SHP77 (cell line): ENCODE measurements at regions not wholly inside any gene's neighbourhood (a gene's known extent, or its start where the extent isn't known, plus 50 kb on each side); places are given as distances from the start of the nearest gene placed in this dataset.

Experiments
- DNase-seq, 2 experiments: peaks; one replicate each; lab custom pipeline; 2025; lab: John Stamatoyannopoulos, UW

GRCh38 chr3:87101861-87102625 lies 111.1 kb upstream of the VGLL3 start:
- DNase-seq: no peak

DNA sequence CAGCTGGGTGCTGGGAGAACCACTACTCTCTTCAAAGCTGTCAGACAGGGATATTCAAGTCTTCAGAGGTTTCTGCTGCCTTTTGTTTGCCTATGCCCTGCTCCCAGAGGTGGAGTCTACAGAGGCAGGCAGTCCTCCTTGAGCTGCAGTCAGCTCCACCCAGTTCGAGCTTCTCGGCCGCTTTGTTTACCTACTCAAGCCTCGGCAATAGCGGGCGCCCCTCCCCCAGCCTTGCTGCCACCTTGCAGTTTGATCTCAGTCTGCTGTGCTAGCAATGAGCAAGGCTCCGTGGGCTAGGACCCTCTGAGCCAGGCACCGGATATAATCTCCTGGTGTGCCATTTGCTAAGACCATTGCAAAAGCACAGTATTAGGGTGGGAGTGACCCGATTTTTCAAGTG lies 106.8 kb upstream of the VGLL3 start:
- peak in 1 of 2 experiments; percentile 13 for DNase-seq

GRCh38 chr3:87090631-87091030 lies 99.7 kb upstream of the VGLL3 start:
- DNase-seq: no peak

GRCh38 chr3:87088993-87089841 lies 98.3 kb upstream of the VGLL3 start:
- no peak for DNase-seq

DNA sequence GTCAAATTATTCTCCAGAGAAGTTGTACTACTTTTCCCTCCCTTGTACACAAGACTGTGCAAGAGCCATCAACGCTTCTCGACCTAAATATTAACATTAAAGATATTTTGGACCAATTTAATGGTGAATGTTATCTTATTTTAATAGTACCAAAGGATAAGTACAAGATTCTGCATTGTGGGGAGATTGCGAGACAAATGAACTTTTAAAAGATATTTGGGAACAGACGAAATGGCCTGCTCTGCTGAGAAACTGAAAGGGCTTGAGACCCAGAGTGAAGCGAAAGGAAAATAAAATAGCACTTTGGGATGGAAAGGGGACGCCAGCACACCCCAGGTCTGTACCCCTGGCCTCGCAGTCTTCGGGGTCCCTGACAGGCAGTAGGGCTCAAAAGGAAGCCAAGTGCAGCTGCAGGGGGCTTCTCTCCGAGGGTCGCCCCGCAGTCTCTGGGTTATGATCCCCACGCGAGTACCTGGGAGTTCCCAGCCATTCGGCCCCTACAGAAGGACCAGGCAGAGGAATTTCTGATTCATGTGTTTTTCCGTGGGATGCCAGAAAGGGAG lies 97.6 kb upstream of the VGLL3 start:
- DNase-seq: no peak

- DNase-seq: no peak
Observed at GRCh38 chr3:87084868-87085267, 93.9 kb upstream of the VGLL3 start.

- DNase-seq: peak; percentile 4 to 48
Observed at GRCh38 chr3:87082796-87083440, 92.0 kb upstream of the VGLL3 start.

DNA sequence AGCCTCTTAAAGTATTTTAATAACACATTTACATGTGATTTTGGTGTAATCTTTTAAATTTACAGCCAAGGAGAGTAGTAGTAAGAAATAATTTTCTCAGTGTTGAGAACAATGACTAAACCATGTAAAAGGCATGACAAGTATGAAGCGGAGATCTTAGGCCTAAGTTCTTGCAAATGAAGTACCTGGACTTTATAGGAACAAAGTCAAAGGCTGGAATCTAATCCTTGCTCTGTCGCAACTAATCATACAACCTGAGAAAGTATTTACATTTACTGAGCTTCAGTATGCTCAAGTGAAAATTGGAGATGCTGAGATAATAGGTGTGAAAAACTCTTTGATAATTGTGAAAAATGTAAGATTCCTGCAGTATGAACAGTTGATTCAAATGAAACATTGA lies 86.4 kb upstream of the VGLL3 start:
- DNase-seq: no peak

DNA sequence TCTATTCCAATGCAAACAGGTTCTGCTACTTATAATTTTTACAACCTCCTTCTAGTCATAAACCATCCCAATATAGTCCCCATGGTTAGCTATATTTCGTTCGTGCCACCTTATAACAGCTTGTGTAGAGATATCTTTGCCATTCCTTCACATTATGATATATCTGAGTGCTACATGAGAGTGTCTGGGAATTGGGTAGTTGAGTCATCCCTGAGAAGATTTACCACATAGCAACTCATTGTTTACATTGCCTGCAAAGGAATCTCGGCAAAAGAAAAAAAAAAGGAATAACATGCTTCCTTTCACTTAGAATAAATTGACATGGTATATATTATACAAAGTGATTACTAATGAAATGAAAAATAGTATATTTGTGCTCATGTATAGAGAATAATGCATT lies 86.0 kb upstream of the VGLL3 start:
- DNase-seq: no peak

DNA sequence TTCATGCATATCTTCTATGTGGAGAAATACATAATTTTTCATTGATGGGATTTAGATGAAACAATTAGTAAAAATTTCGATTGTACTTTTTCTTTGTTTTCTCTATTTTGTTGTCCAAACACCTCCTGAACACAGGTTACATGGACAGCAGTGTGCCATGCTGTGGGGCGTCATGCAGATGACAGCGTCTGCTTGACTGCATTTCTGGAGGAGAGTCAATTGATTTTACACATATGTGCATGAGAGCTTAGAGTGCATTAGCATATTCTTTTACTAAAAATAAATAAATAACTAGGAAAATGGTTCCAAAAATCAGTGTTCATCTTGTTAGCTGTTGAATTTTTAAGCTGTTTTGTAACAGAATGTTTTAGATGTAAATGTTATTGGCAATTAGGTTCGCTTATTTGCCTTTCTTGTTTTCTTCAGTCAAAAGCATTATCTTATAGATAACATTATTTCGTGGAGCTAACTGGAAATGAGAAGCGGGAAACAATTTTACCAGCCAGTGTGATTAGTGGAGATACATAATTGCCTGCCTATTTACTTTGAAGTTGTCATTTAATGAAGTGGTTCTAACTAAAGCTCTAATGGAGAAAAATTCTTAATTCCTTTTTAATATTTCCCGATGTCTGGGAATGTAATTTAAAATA lies 82.7 kb upstream of the VGLL3 start:
- DNase-seq: no peak

- no peak for DNase-seq
Observed at GRCh38 chr3:87072446-87072845, 81.5 kb upstream of the VGLL3 start.

DNA sequence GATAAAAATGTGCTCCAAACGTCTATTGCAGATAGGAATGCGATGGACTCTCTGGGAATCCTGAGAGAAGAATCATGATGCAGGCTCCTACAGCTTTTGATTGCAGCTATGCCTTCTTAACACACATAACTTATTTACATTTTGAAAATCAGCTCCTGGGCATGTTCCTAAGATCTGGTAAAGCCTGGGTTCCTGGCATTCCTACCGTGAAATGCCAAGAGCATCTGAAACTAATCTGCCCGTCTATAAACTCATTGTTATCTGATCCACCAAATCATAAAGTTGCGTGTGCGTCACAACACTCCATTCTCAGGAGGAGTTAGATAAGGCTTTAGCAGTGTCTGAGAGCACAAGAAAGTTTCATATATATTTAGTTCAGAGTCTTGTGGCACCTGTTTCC lies 79.0 kb upstream of the VGLL3 start:
- no peak for DNase-seq

GRCh38 chr3:87069021-87069420 lies 78.1 kb upstream of the VGLL3 start:
- no peak for DNase-seq

GRCh38 chr3:87062685-87063084 lies 71.7 kb upstream of the VGLL3 start:
- no peak for DNase-seq

GRCh38 chr3:87057474-87057873 lies 66.5 kb upstream of the VGLL3 start:
- DNase-seq: no peak

GRCh38 chr3:87053553-87053952 lies 62.6 kb upstream of the VGLL3 start:
- DNase-seq: no peak

DNA sequence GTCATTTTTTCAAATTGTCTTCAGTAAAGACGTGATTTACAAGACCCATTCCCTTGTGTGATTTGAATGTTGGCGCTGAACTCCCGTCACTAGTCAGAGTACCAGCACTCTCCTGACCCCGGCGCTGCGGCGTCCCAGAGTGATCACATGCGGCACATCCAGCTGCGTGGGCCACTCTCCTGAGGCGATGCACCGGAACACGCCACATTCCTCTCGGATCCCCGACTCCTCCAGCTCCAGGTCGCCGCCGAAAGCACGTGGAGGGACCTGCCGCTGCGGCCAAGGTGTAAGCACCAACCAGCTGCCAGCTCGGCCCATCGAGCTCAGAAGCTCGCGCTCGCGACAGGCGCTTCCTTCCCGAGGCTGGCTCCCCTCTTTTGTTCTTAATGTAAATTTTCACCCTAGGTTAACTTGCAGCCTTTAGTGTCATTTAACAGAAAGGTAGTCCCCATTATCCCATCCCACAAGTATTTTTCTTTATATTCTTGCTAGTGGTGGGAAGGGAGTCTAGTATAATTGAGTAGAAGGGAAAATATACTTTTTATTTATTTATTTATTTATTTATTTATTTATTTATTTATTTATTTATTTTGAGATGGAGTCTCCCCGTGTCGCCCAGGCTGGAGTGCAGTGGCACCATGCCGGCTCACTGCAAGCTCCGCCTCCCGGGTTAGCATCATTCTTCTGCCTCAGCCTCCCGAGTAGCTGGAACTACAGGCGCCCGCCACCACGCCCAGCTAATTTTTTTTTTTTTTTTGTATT lies 61.7 kb upstream of the VGLL3 start:
- no peak for DNase-seq

GRCh38 chr3:87047852-87048251 lies 56.9 kb upstream of the VGLL3 start:
- DNase-seq: no peak

GRCh38 chr3:87046241-87046640 lies 55.3 kb upstream of the VGLL3 start:
- DNase-seq: no peak

- no peak for DNase-seq
Observed at GRCh38 chr3:87045473-87045872, 54.5 kb upstream of the VGLL3 start.

- no peak for DNase-seq
Observed at GRCh38 chr3:87044846-87045245, 53.9 kb upstream of the VGLL3 start.
